H1 (cell line): ENCODE measurements at regions not wholly inside any gene's neighbourhood (a gene's known extent, or its start where the extent isn't known, plus 50 kb on each side); places are given as distances from the start of the nearest gene placed in this dataset.

Source experiments
- CTCF ChIA-PET: fragments of 300-600 bp; sonication (Branson Sonifier 250); formaldehyde crosslinking; loops from one replicate; lab custom pipeline; 2021; ENCODE audit not compliant: partially characterized antibody; lab: Charles Lee
- POLR2A ChIA-PET: fragments of 300-600 bp; sonication (Branson Sonifier 250); formaldehyde crosslinking; loops from one replicate; lab custom pipeline; 2021; ENCODE audit warnings: inconsistent platforms; ENCODE audit not compliant: partially characterized antibody; lab: Charles Lee
- DNase-seq, 2 experiments: peaks; one replicate each; pipeline versions ENCODE4 v3.0.0 to v3.0.0-alpha.2; 2010 to 2022; ENCODE audit warnings: low spot score in 2 of 2, low read depth in 1 of 2, mixed read lengths in 1 of 2
- FAIRE-seq: peaks from 2 replicates; lab custom pipeline; 2011; peaks lifted over from hg19 to GRCh38; lab: Jason Lieb, UNC
- H2AFZ ChIP-seq: 2 replicates; pipeline ENCODE4 v1.8.1; 2012; ENCODE audit warnings: low read length, inconsistent platforms
- H2AK5ac ChIP-seq: 2 replicates; pipeline ENCODE4 v1.6.1; 2013; ENCODE audit warnings: low read depth, low read length
- H2BK120ac ChIP-seq: replicated peaks from 2 replicates; pipeline ENCODE3; 2013; ENCODE audit warnings: low read depth, low read length, inconsistent platforms
- H2BK12ac ChIP-seq: 2 replicates; pipeline ENCODE4 v1.6.1; 2013; ENCODE audit warnings: low read depth, low read length
- H2BK15ac ChIP-seq: 2 replicates; pipeline ENCODE4 v1.6.1; 2013; ENCODE audit warnings: low read length
- H2BK20ac ChIP-seq: 2 replicates; pipeline ENCODE4 v1.6.1; 2013; ENCODE audit warnings: low read length
- H2BK5ac ChIP-seq: 2 replicates; pipeline ENCODE4 v1.6.1; 2013; ENCODE audit warnings: low read depth, low read length
- H3K14ac ChIP-seq: 2 replicates; pipeline ENCODE4 v1.6.1; 2013; ENCODE audit warnings: inconsistent platforms; ENCODE audit not compliant: insufficient read length
- H3K18ac ChIP-seq: 2 replicates; pipeline ENCODE4 v1.6.1; 2013; ENCODE audit warnings: low read length; ENCODE audit errors: extremely low read depth
- H3K23ac ChIP-seq: 2 replicates; pipeline ENCODE4 v1.6.1; 2013; ENCODE audit warnings: inconsistent platforms; ENCODE audit not compliant: insufficient read length
- H3K23me2 ChIP-seq: 2 replicates; pipeline ENCODE4 v1.6.1; 2013; ENCODE audit warnings: low read depth, low read length
- H3K27ac ChIP-seq: 2 replicates; pipeline ENCODE4 v1.6.1; 2011; ENCODE audit warnings: low read depth, low read length, inconsistent platforms
- H3K27me3 ChIP-seq, 4 experiments: replicated peaks in 1 of 4; 1 replicate in 1 of 4; 2 replicates in 3 of 4; pipeline versions ENCODE4 v1.6.1 to v1.8.1; 2011 to 2013; ENCODE audit warnings: low read length in 3 of 4, mild to moderate bottlenecking in 3 of 4, inconsistent platforms in 2 of 4, mixed read lengths in 2 of 4, moderate library complexity in 1 of 4; ENCODE audit not compliant: control insufficient read depth in 3 of 4, insufficient read depth in 3 of 4; ENCODE audit errors: extremely low read depth in 1 of 4
- H3K36me3 ChIP-seq, 4 experiments: 2 replicates each; pipeline versions ENCODE4 v1.6.1 to v1.8.1; 2011 to 2013; ENCODE audit warnings: mild to moderate bottlenecking in 4 of 4, low read length in 3 of 4, moderate library complexity in 2 of 4, control low read depth in 1 of 4, inconsistent platforms in 1 of 4; ENCODE audit not compliant: insufficient read depth in 4 of 4, control insufficient read depth in 2 of 4
- H3K4ac ChIP-seq: replicated peaks from 2 replicates; pipeline ENCODE3; 2013; ENCODE audit warnings: low read length, low read depth, mixed read lengths, inconsistent platforms; ENCODE audit not compliant: insufficient read length
- H3K4me1 ChIP-seq, 4 experiments: replicated peaks in 1 of 4; 1 replicate in 1 of 4; 2 replicates in 3 of 4; pipeline versions ENCODE4 v1.6.1 to v1.8.1; 2011 to 2013; ENCODE audit warnings: low read length in 3 of 4, inconsistent platforms in 2 of 4, mixed read lengths in 1 of 4; ENCODE audit not compliant: insufficient read depth in 4 of 4, control insufficient read depth in 3 of 4
- H3K4me2 ChIP-seq, 2 experiments: 2 replicates each; pipeline versions ENCODE4 v1.6.1 to v1.8.1; 2011 to 2013; ENCODE audit warnings: low read depth in 2 of 2, low read length in 2 of 2, control low read depth in 1 of 2, inconsistent platforms in 1 of 2, mild to moderate bottlenecking in 1 of 2; ENCODE audit not compliant: insufficient read depth in 1 of 2
- H3K4me3 ChIP-seq, 4 experiments: fragments of 200-600, 300-600 bp in 1 of 4; sonication (generic), shearing (Covaris generic), sonication (Bioruptor Twin) in 1 of 4; 2 replicates each; pipeline versions ENCODE4 v1.5.1 to v1.8.1; 2011 to 2016; ENCODE audit warnings: low read length in 4 of 4, low read depth in 3 of 4, control low read depth in 2 of 4, inconsistent platforms in 2 of 4, mild to moderate bottlenecking in 2 of 4, mixed read lengths in 1 of 4, moderate library complexity in 1 of 4; ENCODE audit not compliant: insufficient read depth in 2 of 4; ENCODE audit errors: extremely low read depth in 1 of 4
- H3K56ac ChIP-seq: replicated peaks from 2 replicates; pipeline ENCODE3; 2013; ENCODE audit warnings: low read depth, mild to moderate bottlenecking, mixed read lengths, low read length, inconsistent platforms; ENCODE audit not compliant: insufficient read length
- H3K79me1 ChIP-seq: 2 replicates; pipeline ENCODE4 v1.6.1; 2013; ENCODE audit warnings: low read depth, low read length, control low read depth
- H3K79me2 ChIP-seq, 2 experiments: 2 replicates each; pipeline versions ENCODE4 v1.6.1 to v1.8.1; 2012 to 2013; ENCODE audit warnings: low read length in 2 of 2, mild to moderate bottlenecking in 2 of 2, inconsistent platforms in 1 of 2; ENCODE audit not compliant: insufficient read depth in 2 of 2, control insufficient read depth in 1 of 2
- H3K9ac ChIP-seq, 4 experiments: replicated peaks in 1 of 4; 1 replicate in 1 of 4; 2 replicates in 3 of 4; pipeline versions ENCODE4 v1.6.1 to v1.8.1; 2011 to 2013; ENCODE audit warnings: low read depth in 3 of 4, low read length in 3 of 4, control low read depth in 2 of 4, mild to moderate bottlenecking in 2 of 4, moderate library complexity in 2 of 4, inconsistent platforms in 1 of 4; ENCODE audit errors: extremely low read depth in 1 of 4
- H3K9me3 ChIP-seq, 2 experiments: 2 replicates each; pipeline versions ENCODE4 v1.6.1 to v1.8.1; 2012 to 2013; ENCODE audit warnings: mild to moderate bottlenecking in 2 of 2, moderate library complexity in 2 of 2, control low read depth in 1 of 2, inconsistent platforms in 1 of 2, low read depth in 1 of 2, low read length in 1 of 2, mixed read lengths in 1 of 2; ENCODE audit not compliant: insufficient read depth in 2 of 2
- H4K20me1 ChIP-seq, 2 experiments: replicated peaks in 1 of 2; 2 replicates each; pipeline versions ENCODE3 to v1.8.1; 2011 to 2013; ENCODE audit warnings: inconsistent platforms in 2 of 2, low read length in 2 of 2, mild to moderate bottlenecking in 1 of 2; ENCODE audit not compliant: insufficient read depth in 2 of 2, control insufficient read depth in 1 of 2
- H4K5ac ChIP-seq: 2 replicates; pipeline ENCODE4 v1.6.1; 2013; ENCODE audit warnings: low read length, low read depth, mixed read lengths, inconsistent platforms; ENCODE audit not compliant: insufficient read length
- H4K8ac ChIP-seq: 2 replicates; pipeline ENCODE4 v1.8.0; 2013; ENCODE audit warnings: mild to moderate bottlenecking, moderate library complexity, low read length, inconsistent platforms; ENCODE audit not compliant: insufficient read depth; ENCODE audit errors: extremely low read depth
- H4K91ac ChIP-seq: replicated peaks from 2 replicates; pipeline ENCODE3; 2013; ENCODE audit warnings: low read length, mixed read lengths, inconsistent platforms; ENCODE audit not compliant: insufficient read length
- ASH2L ChIP-seq: fragments of 200-600, 300-600 bp; sonication (generic); IDR thresholded peaks from one replicate; pipeline ENCODE4 v1.7.1; 2017; ENCODE audit warnings: low read length
- E2F6 ChIP-seq: IDR thresholded peaks from 2 replicates; pipeline ENCODE4 v1.6.1; 2012; ENCODE audit warnings: inconsistent platforms
- EP300 ChIP-seq, 2 experiments: IDR thresholded peaks; 1 replicate in 1 of 2; 2 replicates in 1 of 2; pipeline ENCODE4 v1.6.1; 2011 to 2012; ENCODE audit warnings: low read depth in 2 of 2, low read length in 2 of 2, mild to moderate bottlenecking in 2 of 2, borderline replicate concordance in 1 of 2, inconsistent platforms in 1 of 2, moderate library complexity in 1 of 2
- HDAC6 ChIP-seq: IDR thresholded peaks from one replicate; pipeline ENCODE4 v1.7.1; 2012; ENCODE audit warnings: low read depth, mild to moderate bottlenecking, inconsistent platforms, low read length, moderate library complexity
- MAFK ChIP-seq: IDR thresholded peaks from 2 replicates; pipeline ENCODE4 v1.6.1; 2012; ENCODE audit warnings: low read depth, mild to moderate bottlenecking, improper control_type of control experiment, low read length
- MAX ChIP-seq: IDR thresholded peaks from 2 replicates; pipeline ENCODE4 v1.6.1; 2012; ENCODE audit warnings: inconsistent platforms
- NANOG ChIP-seq: IDR thresholded peaks from 2 replicates; pipeline ENCODE4 v1.6.1; 2011; ENCODE audit warnings: low read length, low read depth, mild to moderate bottlenecking, inconsistent platforms; ENCODE audit not compliant: insufficient read depth, poor library complexity, severe bottlenecking
- SIX5 ChIP-seq: IDR thresholded peaks from 2 replicates; pipeline ENCODE4 v1.6.1; 2011; ENCODE audit warnings: mild to moderate bottlenecking, low read depth, low read length
- SP2 ChIP-seq: IDR thresholded peaks from 2 replicates; pipeline ENCODE4 v1.6.1; 2012; ENCODE audit warnings: mild to moderate bottlenecking, low read length, inconsistent platforms
- TCF12 ChIP-seq: IDR thresholded peaks from 2 replicates; pipeline ENCODE4 v1.6.1; 2011; ENCODE audit warnings: low read depth, mild to moderate bottlenecking, low read length
- YY1 ChIP-seq: IDR thresholded peaks from 2 replicates; pipeline ENCODE4 v1.6.1; 2011; ENCODE audit warnings: low read depth, mild to moderate bottlenecking, low read length
- ZNF274 ChIP-seq: IDR thresholded peaks from 2 replicates; pipeline ENCODE4 v1.7.0; 2012; ENCODE audit warnings: low read length, borderline replicate concordance; ENCODE audit errors: extremely low read depth
- WGBS, 2 experiments: shearing (Covaris generic) in 1 of 2; methylation state at CpG; one replicate each; pipeline versions ENCODE4 v1.1.6 to v1.1.7; 2013 to 2015; ENCODE audit warnings: low lambda C conversion rate in 2 of 2, mixed read lengths in 2 of 2, inconsistent platforms in 1 of 2, low coverage in 1 of 2, missing lambda C conversion rate in 1 of 2; ENCODE audit not compliant: insufficient replicate concordance in 2 of 2, insufficient coverage in 1 of 2, insufficient read length in 1 of 2; ENCODE audit errors: extremely low coverage in 1 of 2, missing lambda C conversion rate in 1 of 2; 5-methylcytosine and 5-hydroxymethylcytosine counted together

- no peak overlapping the region for H2BK120ac ChIP-seq
- no peaks in the 10 kb centered on the region for H3K36me3 ChIP-seq
- no peak overlapping the region for H3K23ac ChIP-seq
- H4K5ac ChIP-seq = no peak overlapping the region
- H2BK12ac ChIP-seq = no peak overlapping the region
- H3K9me3 ChIP-seq = no peaks in the 10 kb centered on the region
- H4K91ac ChIP-seq = no peak overlapping the region
- H3K18ac ChIP-seq = no peak overlapping the region
- no peaks in the 10 kb centered on the region for H3K23me2 ChIP-seq
- H3K4me3 ChIP-seq = no peak overlapping the region
- H2BK15ac ChIP-seq = no peak overlapping the region
- H3K56ac ChIP-seq = no peak overlapping the region
- H3K27me3 ChIP-seq = no peaks in the 10 kb centered on the region
- no peak overlapping the region for H3K4me2 ChIP-seq
- H3K79me1 ChIP-seq = no peaks in the 10 kb centered on the region
- H2BK20ac ChIP-seq = no peak overlapping the region
- H2AK5ac ChIP-seq = no peak overlapping the region
- no peak overlapping the region for H2AFZ ChIP-seq
- H3K4ac ChIP-seq = no peak overlapping the region
- no peak overlapping the region for H3K27ac ChIP-seq
- FAIRE-seq = no peak
- ChIA-PET CTCF (no interaction called here), POLR2A (no interaction called here)
- no peaks in the 10 kb centered on the region for H3K79me2 ChIP-seq
- H3K9ac ChIP-seq = no peak overlapping the region
- DNase-seq = no peak
- H4K8ac ChIP-seq = no peak overlapping the region
- H4K20me1 ChIP-seq = no peaks in the 10 kb centered on the region
- WGBS, 2 experiments = 64% methylated on average over 3 of the region's 3 CpGs; no CpG with 5 or more reads in 1 of the 2 experiments
- H3K4me1 ChIP-seq = no peaks in the 10 kb centered on the region
- H3K14ac ChIP-seq = no peak overlapping the region
- no peak overlapping the region for H2BK5ac ChIP-seq
- TF ChIP-seq SP2 (no peak), YY1 (no peak), NANOG (no peak), SIX5 (no peak), EP300 (IDR thresholded peaks at IDR 0.05; ENCODE audit: borderline replicate concordance in 1 of 2, low read depth in 2 of 2, low read length in 2 of 2) (no peak), ASH2L (no peak), ZNF274 (no peak), MAFK (no peak), TCF12 (no peak), HDAC6 (no peak), E2F6 (no peak), MAX (no peak)
These were observed 141.5 kb upstream of the FAT3 start for GRCh38 chr11:92083123-92083522.
